H1 (cell line): ENCODE measurements at regions not wholly inside any gene's neighbourhood (a gene's known extent, or its start where the extent isn't known, plus 50 kb on each side); places are given as distances from the start of the nearest gene placed in this dataset.

ENCODE experiments used
- POLR2AphosphoS5 ChIP-seq: IDR thresholded peaks from 2 replicates; pipeline ENCODE4 v1.6.1; 2011; ENCODE audit warnings: low read depth, low read length
- SIX5 ChIP-seq: IDR thresholded peaks from 2 replicates; pipeline ENCODE4 v1.6.1; 2011; ENCODE audit warnings: mild to moderate bottlenecking, low read depth, low read length
- SP4 ChIP-seq: IDR thresholded peaks from 2 replicates; pipeline ENCODE4 v1.6.1; 2012; ENCODE audit warnings: low read length, inconsistent platforms
- TCF12 ChIP-seq: IDR thresholded peaks from 2 replicates; pipeline ENCODE4 v1.6.1; 2011; ENCODE audit warnings: low read depth, mild to moderate bottlenecking, low read length
- ZNF274 ChIP-seq: IDR thresholded peaks from 2 replicates; pipeline ENCODE4 v1.7.0; 2012; ENCODE audit warnings: low read length, borderline replicate concordance; ENCODE audit errors: extremely low read depth
- TF ChIP-seq, protein P1 (sequence below): IDR thresholded peaks from 2 replicates; pipeline ENCODE4 v1.6.1; 2012; ENCODE audit warnings: low read length, inconsistent platforms

DNA sequence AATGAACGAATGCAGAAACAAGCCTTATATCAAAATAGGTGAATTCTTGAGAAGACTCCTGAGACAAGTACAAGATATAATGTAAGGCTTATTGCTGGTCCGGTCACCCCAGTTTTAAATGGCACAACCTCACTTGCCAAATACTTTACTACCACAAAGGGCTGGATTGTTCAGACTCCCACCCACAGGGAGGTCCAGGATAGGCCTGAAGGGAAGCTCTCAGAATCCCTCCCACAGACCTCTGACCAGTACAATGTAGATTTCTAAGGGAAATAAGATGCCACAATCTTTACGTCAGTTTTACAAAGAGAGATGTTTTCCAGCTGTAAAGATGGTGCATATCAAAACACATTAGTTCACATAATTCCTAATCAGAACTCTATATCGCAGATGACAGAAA lies 577.7 kb upstream of the ADAMTS9 start (continued):
- TF ChIP-seq, protein P1, sequence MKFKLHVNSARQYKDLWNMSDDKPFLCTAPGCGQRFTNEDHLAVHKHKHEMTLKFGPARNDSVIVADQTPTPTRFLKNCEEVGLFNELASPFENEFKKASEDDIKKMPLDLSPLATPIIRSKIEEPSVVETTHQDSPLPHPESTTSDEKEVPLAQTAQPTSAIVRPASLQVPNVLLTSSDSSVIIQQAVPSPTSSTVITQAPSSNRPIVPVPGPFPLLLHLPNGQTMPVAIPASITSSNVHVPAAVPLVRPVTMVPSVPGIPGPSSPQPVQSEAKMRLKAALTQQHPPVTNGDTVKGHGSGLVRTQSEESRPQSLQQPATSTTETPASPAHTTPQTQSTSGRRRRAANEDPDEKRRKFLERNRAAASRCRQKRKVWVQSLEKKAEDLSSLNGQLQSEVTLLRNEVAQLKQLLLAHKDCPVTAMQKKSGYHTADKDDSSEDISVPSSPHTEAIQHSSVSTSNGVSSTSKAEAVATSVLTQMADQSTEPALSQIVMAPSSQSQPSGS, result no peak
- TF ChIP-seq SP4, result no peak
- TF ChIP-seq POLR2AphosphoS5, result no peak
- no peak for TF ChIP-seq TCF12
- no peak for TF ChIP-seq ZNF274
- no peak for TF ChIP-seq SIX5
- TF ChIP-seq, all 59 proteins: peak for 0
